Right atrium auricular region (tissue), 2 donors: ENCODE measurements at regions not wholly inside any gene's neighbourhood (a gene's known extent, or its start where the extent isn't known, plus 50 kb on each side); places are given as distances from the start of the nearest gene placed in this dataset.

Source experiments
- DNase-seq: peaks from one replicate; pipeline ENCODE4 v3.0.0-alpha.2; 2019; ENCODE audit warnings: low spot score
- H3K27ac ChIP-seq, 2 donors: fragments of 200-600 bp; sonication (generic); 1 replicate in 1 of 2; 2 replicates in 1 of 2; pipeline ENCODE4 v1.5.1; 2016 to 2019
- H3K27me3 ChIP-seq, 2 donors: fragments of 200-600 bp; sonication (generic); one replicate each; pipeline versions ENCODE4 v1.5.1 to v1.6.0; 2017 to 2019
- H3K36me3 ChIP-seq: fragments of 200-600 bp; sonication (generic); one replicate; pipeline ENCODE4 v1.5.1; 2016
- H3K4me1 ChIP-seq, 2 donors: fragments of 200-600 bp; sonication (generic); one replicate each; pipeline versions ENCODE4 v1.5.1 to v1.6.0; 2017 to 2019
- H3K4me3 ChIP-seq, 2 donors: fragments of 200-600 bp; sonication (generic); 1 replicate in 1 of 2; 2 replicates in 1 of 2; pipeline ENCODE4 v1.5.1; 2017 to 2019; ENCODE audit warnings: mild to moderate bottlenecking in 1 of 2, moderate library complexity in 1 of 2
- H3K9me3 ChIP-seq, 2 donors: fragments of 200-600 bp; sonication (generic); one replicate each; pipeline ENCODE4 v1.5.1; 2019
- TF ChIP-seq, protein P1 (sequence below), 2 donors: fragments of 200-600 bp; sonication (generic); IDR thresholded peaks; one replicate each; pipeline ENCODE4 v1.5.1; 2019; ENCODE audit warnings: antibody characterized with exemption in 2 of 2

DNA sequence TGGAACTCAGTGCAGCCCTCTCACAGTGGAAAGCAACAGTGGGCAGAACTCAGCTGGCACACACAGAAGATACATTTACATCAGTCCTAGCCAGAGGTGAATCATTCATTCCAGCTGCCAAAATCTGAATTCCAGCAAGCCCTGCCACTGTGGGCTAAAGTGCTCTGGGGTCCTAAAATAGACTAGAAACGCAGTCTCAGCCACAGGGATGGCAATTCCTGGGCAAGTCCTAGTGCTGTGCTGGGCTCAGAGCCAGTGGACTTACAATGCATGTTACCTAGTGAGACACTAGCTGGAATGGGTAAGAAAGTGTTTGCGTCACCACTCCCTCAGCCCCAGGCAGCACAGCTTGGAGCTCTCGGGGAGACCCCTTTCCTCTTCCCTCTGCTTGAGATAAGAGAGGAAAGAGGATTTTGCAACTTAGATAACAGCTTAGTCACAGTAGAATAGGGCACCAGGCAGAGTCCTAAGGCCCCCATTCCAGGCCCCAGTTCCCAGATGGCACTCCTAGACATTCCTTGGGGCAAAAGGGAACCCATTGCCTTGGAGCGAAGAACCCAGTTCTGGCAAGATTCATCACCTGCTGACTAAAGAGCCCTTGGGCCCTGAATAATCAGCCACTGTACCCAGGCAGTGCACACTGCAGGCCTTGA is 592.9 kb downstream of the FSCB start:
- no peak overlapping the region for H3K4me3 ChIP-seq
- no peaks in the 10 kb centered on the region for H3K4me1 ChIP-seq
- H3K27ac ChIP-seq: no peak overlapping the region
- TF ChIP-seq, protein P1, sequence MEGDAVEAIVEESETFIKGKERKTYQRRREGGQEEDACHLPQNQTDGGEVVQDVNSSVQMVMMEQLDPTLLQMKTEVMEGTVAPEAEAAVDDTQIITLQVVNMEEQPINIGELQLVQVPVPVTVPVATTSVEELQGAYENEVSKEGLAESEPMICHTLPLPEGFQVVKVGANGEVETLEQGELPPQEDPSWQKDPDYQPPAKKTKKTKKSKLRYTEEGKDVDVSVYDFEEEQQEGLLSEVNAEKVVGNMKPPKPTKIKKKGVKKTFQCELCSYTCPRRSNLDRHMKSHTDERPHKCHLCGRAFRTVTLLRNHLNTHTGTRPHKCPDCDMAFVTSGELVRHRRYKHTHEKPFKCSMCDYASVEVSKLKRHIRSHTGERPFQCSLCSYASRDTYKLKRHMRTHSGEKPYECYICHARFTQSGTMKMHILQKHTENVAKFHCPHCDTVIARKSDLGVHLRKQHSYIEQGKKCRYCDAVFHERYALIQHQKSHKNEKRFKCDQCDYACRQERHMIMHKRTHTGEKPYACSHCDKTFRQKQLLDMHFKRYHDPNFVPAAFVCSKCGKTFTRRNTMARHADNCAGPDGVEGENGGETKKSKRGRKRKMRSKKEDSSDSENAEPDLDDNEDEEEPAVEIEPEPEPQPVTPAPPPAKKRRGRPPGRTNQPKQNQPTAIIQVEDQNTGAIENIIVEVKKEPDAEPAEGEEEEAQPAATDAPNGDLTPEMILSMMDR (IDR thresholded peaks at IDR 0.05): no peak
- H3K9me3 ChIP-seq: no peaks in the 10 kb centered on the region
- H3K27me3 ChIP-seq: no peaks in the 10 kb centered on the region
- H3K36me3 ChIP-seq: no peaks in the 10 kb centered on the region
- DNase-seq: no peak

DNA sequence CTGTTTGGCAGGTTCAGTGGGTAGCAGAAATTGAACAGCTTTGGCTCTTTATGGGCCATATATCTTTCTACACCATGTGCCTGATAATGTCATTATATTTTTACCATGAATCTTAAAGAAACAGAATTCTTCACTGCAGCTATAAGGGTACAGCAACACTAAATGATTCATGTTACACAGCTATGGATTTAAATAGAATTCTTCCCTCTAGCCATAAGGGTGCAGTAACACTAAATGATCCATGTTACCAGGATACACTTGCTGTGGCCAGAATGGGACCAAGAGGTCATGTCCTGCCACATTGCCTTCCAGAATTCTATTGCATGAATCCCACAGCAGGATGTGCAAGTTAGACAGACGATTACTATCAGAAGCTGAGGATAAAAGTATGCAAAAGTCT is 603.9 kb downstream of the FSCB start:
- TF ChIP-seq, protein P1 (IDR thresholded peaks at IDR 0.05): no peak
- Histone ChIP-seq H3K9me3 (no peaks in the 10 kb centered on the region), H3K4me1 (no peaks in the 10 kb centered on the region), H3K36me3 (no peaks in the 10 kb centered on the region), H3K27me3 (no peaks in the 10 kb centered on the region), H3K4me3 (no peak overlapping the region), H3K27ac (no peak overlapping the region)
- no peak for DNase-seq

DNA sequence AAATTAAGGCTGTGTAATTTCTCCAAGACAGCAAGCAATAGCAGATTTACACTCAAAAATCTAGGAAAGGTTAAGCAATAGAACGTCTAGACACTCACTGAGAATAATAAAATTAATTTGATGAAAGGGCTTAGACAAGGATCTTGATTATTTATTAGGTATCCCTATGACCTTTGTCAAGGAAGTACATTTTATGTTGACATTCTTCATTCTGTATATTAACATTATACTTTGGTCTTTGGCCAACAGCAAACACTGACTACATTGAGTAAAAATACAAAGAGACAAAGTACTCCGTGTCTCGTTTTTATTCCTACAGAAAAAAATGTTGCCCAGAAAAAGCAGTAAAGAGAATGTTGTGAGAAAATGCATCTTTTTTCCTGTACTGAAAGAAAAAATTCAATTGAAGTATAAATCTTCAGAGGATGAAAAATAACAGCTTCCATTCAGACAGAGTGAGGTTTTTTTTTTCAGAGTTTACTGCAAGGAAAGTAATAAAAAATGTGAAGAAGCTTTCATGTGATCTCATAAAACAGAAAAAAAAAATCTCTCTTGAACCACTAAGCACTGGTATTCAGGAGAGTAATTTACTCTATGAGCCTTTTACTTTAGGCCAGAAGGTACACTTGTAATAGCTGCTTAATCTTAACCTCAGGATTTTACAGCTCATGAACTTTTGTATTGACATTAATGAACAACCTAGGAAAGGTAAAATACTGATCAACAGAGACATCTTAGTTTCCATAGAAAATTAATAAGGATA is 605.0 kb downstream of the FSCB start:
- TF ChIP-seq, protein P1 (IDR thresholded peaks at IDR 0.05): no peak
- H3K4me1 ChIP-seq: no peaks in the 10 kb centered on the region
- H3K9me3 ChIP-seq: no peaks in the 10 kb centered on the region

DNA sequence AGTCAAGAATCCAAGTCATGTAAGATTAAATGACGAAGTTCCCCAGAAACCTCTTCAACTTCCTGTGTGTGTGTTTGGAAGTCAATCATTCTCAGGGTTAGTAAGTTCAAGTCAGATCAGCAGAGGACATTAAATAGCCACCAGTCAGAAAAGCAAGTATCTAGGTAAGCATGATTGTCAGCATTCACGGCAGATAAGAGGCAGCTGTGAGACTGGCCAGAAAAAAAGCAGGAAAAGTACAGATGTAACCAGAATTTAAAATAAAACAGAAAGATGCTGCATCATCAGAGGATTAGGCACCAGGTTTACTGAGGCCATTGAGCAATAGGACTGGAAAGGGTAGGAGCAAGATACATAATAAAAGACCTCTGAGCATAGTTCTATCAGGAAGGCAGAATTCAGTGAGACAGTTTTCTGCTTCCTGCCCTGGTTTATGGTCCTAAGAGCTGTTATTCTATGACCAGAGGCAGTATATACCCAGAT is 606.9 kb downstream of the FSCB start:
- H3K36me3 ChIP-seq: no peaks in the 10 kb centered on the region
- no peak overlapping the region for H3K4me3 ChIP-seq
- H3K9me3 ChIP-seq: no peaks in the 10 kb centered on the region
- no peak overlapping the region for H3K27ac ChIP-seq
- H3K27me3 ChIP-seq: no peaks in the 10 kb centered on the region
- TF ChIP-seq, protein P1 (IDR thresholded peaks at IDR 0.05): no peak
- no peak for DNase-seq
- H3K4me1 ChIP-seq: no peaks in the 10 kb centered on the region

More for the DNA sequence above, 605.0 kb downstream of the FSCB start:
- H3K27me3 ChIP-seq: no peaks in the 10 kb centered on the region
- no peak overlapping the region for H3K4me3 ChIP-seq
- H3K36me3 ChIP-seq: no peaks in the 10 kb centered on the region
- H3K27ac ChIP-seq: no peak overlapping the region
- DNase-seq: no peak

DNA sequence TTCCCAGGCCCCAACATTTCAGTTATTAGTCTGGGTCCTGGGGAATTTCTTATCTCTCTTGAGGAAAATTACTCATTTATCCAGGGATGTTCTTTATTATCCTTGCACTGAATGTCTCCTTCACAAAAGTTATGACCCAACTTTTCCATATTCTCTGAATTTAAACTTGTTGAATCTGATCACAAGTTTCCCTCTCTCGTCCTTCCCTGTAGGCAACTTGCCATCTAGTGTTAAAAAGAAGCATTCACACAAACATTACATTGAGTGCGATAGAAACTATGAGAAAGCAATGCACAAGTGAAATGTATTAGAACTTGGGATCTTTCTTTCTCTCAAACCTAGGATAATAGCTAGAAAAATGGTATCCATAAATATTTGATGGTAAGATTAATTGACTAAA is 608.4 kb downstream of the FSCB start:
- H3K4me1 ChIP-seq: no peaks in the 10 kb centered on the region
- H3K27me3 ChIP-seq: no peaks in the 10 kb centered on the region
- no peak overlapping the region for H3K27ac ChIP-seq
- no peak for DNase-seq
- no peak overlapping the region for H3K4me3 ChIP-seq
- TF ChIP-seq, protein P1 (IDR thresholded peaks at IDR 0.05): no peak
- H3K9me3 ChIP-seq: no peaks in the 10 kb centered on the region
- H3K36me3 ChIP-seq: no peaks in the 10 kb centered on the region
